Stimulated activated CD8-positive, alpha-beta memory T cell treated with anti-CD3 and anti-CD28 coated beads, Interleukin-15, amount 100 ng/mL, for 48 hours (primary cell): ENCODE measurements at regions not wholly inside any gene's neighbourhood (a gene's known extent, or its start where the extent isn't known, plus 50 kb on each side); places are given as distances from the start of the nearest gene placed in this dataset.
"Not testable (repeated sequence)": the region's sequence is repeated elsewhere in the genome, so short reads cannot be mapped to it uniquely, and the experiment has no call there.

Experiments used
- DNase-seq, 2 donors: peaks; one replicate each; pipeline ENCODE4 v3.0.0-alpha.2; 2020; ENCODE audit warnings: low read depth in 2 of 2

- no peak for DNase-seq
These were observed 91.2 kb upstream of the C1QTNF7 start for GRCh38 chr4:15336410-15337167.

GRCh38 chr4:15337168-15337657, 90.6 kb upstream of the C1QTNF7 start:
- DNase-seq: not testable (repeated sequence)

- DNase-seq: no peak
These were observed 88.1 kb upstream of the C1QTNF7 start for GRCh38 chr4:15339737-15340136.

GRCh38 chr4:15340332-15340731, 87.5 kb upstream of the C1QTNF7 start:
- DNase-seq: no peak

GRCh38 chr4:15340902-15341732, 86.7 kb upstream of the C1QTNF7 start:
- no peak for DNase-seq

GRCh38 chr4:15341733-15342300, 86.0 kb upstream of the C1QTNF7 start:
- no peak for DNase-seq

- no peak for DNase-seq
These were observed 84.8 kb upstream of the C1QTNF7 start for GRCh38 chr4:15343000-15343399.

GRCh38 chr4:15343581-15343980, 84.3 kb upstream of the C1QTNF7 start:
- DNase-seq: no peak

- no peak for DNase-seq
These were observed 83.8 kb upstream of the C1QTNF7 start for GRCh38 chr4:15344041-15344440.

GRCh38 chr4:15345134-15345533, 82.7 kb upstream of the C1QTNF7 start:
- no peak for DNase-seq

- no peak for DNase-seq
These were observed 79.6 kb upstream of the C1QTNF7 start for GRCh38 chr4:15348236-15348635.

GRCh38 chr4:15348695-15349094, 79.1 kb upstream of the C1QTNF7 start:
- DNase-seq: no peak

- no peak for DNase-seq
These were observed 78.3 kb upstream of the C1QTNF7 start for GRCh38 chr4:15349531-15349935.

GRCh38 chr4:15349965-15350364, 77.9 kb upstream of the C1QTNF7 start:
- DNase-seq: no peak

- DNase-seq: no peak
These were observed 75.3 kb upstream of the C1QTNF7 start for GRCh38 chr4:15352524-15352923.

- DNase-seq: no peak
These were observed 74.6 kb upstream of the C1QTNF7 start for GRCh38 chr4:15353207-15353606.

GRCh38 chr4:15354371-15355297, 73.2 kb upstream of the C1QTNF7 start:
- DNase-seq: no peak

GRCh38 chr4:15361529-15361928, 66.3 kb upstream of the C1QTNF7 start:
- DNase-seq: no peak

GRCh38 chr4:15362541-15362940, 65.3 kb upstream of the C1QTNF7 start:
- DNase-seq: no peak

- no peak for DNase-seq
These were observed 63.6 kb upstream of the C1QTNF7 start for GRCh38 chr4:15364183-15364582.

GRCh38 chr4:15365641-15366040, 62.2 kb upstream of the C1QTNF7 start:
- DNase-seq: no peak
